GM20431 (cell line): ENCODE measurements at regions not wholly inside any gene's neighbourhood (a gene's known extent, or its start where the extent isn't known, plus 50 kb on each side); places are given as distances from the start of the nearest gene placed in this dataset.
"Not testable (repeated sequence)": the region's sequence is repeated elsewhere in the genome, so short reads cannot be mapped to it uniquely, and the experiment has no call there.

ENCODE experiments used
- in situ Hi-C: fragments of 300-500 bp; cut with MseI, MboI; formaldehyde crosslinking; loops from one replicate; pipeline ENCODE4 v1.15.0; 2020; ENCODE audit warnings: low sequenced_read_pairs; ENCODE audit not compliant: unreplicated experiment

DNA sequence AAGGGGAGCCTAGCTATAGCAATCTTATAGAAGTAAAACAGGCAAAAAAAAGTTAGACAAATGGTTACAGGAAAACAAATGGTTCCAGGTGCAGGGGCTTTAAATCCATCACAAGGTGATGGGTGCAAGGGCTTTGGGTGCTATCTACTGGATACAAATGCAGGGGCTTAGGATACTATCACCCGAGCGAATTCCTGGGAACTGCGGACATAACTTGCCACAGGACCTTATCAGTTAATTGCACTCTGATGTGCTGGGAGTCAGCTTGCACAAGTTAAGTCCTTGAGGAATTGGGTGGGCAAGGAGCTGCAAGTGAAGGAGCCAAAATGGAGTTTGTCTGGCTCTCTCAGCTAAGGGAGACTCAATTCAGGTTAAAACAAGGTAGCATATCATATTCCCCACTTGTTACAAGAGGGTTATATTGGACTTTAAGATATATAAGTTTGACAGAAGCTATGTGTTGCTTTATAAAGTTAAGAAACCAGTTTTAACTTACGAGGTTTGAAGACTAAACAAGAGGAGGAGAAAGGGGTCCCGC lies 115.0 kb upstream of the PZP start:
- in situ Hi-C loops, result no loop called here

GRCh38 chr12:9319842-9320173 lies 111.6 kb upstream of the PZP start:
- in situ Hi-C loops, result no loop called here

DNA sequence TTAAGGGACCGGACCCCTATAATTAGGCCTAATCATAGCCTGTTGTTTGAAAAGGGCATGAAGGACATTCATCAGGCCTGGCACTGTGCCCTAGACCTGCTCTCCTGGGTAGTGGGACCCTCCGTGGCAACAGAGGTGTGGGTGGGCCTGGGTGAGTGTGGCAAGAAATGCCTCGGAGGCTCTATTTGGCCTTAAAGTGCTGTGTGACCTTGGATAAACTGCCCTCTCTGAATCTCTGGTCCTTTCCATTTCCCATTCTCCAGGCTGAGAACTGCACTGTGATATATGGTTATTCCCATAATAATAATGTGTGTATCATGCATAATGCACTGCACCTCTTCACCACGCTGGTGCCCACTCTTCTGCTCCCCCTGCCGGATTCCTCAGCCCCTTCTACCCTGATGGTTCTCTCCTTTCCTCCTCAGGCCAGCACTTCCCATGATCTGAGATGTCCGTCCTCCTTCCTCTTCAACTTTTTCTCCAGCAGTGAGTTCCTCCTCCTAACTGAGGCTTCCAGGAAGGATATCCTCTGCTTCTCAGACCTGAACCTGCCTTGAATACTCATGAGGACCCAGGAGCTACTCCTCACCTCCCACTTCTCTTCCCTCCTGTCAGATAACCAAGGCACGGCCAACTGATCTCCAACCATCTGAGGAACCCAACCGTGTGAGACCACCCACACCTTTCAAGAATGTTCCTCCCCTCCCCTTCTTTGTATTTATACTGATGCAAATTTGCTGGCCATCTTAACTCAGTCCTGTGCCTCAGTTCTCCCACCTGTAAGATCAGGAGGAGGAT lies 111.0 kb upstream of the PZP start:
- in situ Hi-C loops, result no loop called here

DNA sequence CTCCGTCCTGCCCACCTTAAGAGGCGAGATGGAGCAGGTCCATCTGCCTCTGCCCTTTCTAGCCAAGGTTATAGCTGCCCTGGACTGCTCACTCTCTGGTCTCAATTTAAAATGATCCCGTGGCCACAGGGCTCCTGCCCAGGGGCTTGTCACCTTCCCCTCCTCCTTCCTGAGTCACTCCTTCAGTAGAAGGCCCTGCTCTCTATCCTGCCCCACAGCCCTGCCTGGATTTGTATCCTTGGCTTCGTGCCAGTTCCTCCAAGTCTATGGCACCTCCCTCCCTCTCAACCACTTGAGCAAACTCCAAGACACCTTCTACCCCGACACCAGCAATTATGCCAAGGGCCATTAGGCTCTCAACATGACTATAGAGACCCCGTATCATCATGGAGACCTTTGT lies 105.3 kb upstream of the PZP start:
- in situ Hi-C loops, result not testable (repeated sequence)

DNA sequence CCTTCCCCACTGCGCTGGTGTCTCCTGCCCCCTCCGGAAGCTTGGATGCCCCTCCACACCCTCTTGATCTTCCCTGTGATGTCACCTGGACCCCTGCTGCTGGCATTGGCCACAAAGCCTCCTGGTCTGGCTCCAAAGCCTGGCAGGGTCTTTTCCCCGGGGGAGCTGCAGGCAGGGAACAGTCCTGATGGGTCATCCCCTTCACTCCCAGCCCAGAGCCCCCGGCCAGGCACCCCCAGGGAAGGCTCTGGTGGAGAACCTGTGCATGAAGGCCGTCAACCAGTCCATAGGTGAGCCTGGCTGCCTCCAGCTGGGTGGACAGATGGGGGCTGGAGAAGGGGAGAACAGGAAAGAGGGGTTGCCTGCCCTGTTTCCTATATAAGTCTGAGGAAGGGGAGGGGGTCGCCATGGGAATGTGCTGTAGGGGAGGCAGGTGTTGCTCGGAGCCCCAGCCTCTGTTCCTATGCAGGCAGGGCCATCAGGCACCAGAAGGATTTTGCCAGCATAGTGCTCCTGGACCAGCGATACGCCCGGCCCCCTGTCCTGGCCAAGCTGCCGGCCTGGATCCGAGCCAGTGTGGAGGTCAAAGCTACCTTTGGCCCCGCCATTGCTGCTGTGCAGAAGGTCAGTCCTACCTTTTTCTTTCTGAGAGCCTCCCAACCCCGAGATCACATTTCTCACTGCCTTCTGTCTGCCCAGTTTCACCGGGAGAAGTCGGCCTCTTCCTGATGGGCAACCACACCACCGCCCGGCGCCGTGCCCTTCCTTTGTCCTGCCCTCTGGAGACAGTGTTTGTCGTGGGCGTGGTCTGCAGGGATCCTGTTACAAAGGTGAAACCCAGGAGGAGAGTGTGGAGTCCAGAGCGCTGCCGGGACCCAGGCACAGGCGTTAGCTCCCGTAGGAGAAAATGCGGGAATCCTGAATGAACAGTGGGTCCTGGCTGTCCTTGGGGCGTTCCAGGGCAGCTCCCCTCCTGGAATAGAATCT lies 104.5 kb upstream of the PZP start:
- in situ Hi-C loops, result not testable (repeated sequence)

DNA sequence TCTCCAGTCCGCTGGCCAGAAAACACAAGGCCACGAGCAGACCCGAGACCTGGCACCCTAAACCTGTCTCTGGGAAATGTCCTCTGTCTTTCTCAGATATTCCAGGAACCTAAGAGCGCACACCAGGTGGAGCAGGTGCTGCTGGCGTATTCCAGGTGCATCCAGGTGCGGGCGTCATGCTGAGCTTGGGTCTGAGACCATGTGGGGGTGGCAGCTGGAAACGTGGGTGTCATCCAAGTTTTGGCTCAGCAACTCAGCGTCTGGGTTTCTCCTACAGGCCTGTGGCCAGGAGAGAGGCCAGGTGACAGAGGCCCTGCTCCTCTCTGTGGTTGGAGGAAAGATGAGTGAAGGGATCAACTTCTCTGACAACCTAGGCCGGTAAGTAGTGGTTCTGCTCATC lies 103.3 kb upstream of the PZP start:
- in situ Hi-C loops, result not testable (repeated sequence)

DNA sequence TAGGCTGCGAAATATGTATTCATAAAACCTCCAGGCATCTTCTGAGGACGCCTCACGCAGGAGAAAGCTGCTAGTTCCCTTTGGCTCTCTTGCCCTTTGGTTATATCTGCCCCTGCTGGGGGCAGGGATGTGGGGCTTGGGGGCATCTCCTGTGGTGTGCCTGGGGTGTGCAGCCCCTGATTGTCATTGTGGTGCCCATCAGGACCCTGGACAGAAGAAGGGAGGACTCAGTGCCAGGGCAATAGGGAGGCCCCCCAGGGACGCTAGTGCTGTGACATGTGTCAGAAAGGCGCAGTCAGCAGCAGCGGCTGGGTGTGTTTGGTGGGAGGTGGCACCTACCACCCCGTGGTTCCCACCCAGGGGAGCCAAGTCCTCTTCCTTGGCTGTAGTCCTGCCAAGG lies 102.5 kb upstream of the PZP start:
- in situ Hi-C loops, result not testable (repeated sequence)

DNA sequence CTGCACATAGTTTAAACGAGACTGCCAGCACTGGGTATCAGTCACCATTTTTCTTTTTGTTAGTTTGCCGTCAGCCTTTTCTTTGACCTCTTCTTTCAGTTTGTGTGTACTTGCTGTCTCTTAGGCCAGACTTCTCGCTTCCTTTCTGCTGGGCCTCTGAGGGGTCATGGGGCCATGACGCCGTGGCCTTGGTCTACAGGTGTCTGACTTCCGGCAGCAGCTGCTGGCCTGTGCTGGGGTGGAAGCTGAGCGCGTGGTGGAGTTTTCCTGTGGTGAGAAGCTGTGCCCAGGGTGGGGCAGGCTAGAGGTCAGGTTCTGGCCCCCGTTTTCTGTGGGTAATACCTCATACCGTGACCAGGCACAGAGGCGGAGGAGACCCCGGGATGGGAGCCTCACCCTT lies 101.6 kb upstream of the PZP start:
- in situ Hi-C loops, result not testable (repeated sequence)

DNA sequence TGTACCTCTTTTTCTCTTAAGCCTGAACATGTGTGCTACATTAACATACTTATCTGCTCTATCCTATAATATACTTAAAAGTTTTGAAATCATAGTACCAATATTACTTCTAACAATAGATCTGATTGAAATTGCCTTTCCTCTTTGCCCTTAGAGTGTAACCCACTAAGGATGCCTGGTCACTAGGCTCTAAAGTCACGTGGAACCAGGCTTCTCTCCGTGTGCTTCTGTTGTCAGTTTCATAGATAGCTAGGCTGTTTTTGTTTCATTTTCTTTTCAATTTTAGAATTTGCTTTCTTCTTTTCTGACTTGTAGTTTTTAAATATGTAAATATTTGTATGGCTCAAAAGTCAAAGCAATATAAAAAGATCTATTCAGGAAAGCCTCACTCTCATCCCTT lies 100.5 kb upstream of the PZP start:
- in situ Hi-C loops, result not testable (repeated sequence)

DNA sequence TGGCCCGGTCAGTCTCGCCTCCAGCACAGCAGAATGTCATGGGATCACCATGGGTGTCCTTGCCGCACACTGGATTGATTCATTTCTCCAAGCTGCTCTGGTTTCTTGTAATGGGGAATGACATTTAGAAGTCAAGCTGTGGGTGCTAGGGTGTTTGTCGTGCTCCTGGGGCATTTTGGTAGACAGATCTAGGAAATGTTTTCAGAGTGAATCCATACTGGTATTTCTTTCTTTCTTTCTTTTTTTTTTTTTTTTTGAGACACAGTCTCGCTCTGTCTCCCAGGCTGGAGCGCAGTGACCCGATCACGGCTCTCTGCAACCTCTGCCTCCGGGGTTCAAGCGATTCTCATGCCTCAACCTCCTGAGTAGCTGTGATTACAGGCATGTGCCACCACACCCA lies 100.0 kb upstream of the PZP start:
- in situ Hi-C loops, result not testable (repeated sequence)

GRCh38 chr12:9307255-9307654 lies 99.1 kb upstream of the PZP start:
- in situ Hi-C loops, result not testable (repeated sequence)

DNA sequence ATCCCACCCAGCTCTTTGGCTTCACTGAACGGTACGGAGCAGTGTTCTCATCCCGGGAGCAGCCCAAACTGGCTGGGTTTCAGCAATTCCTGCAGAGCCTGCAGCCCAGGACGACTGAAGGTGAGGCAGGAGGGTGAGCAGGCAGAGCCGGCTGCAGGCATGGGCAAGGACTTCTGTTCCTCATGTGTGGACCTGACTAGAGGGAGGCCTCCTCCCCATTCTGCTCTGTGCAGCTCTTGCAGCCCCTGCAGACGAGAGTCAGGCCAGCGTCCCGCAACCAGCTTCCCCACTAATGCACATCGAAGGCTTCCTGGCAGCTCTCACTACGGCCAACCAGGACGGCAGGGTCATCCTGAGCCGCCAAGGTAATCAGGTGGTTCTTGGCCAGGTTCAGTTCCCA lies 97.8 kb upstream of the PZP start:
- in situ Hi-C loops, result not testable (repeated sequence)

- in situ Hi-C loops, result not testable (repeated sequence)
Measured at GRCh38 chr12:9304540-9304939, 96.3 kb upstream of the PZP start.

DNA sequence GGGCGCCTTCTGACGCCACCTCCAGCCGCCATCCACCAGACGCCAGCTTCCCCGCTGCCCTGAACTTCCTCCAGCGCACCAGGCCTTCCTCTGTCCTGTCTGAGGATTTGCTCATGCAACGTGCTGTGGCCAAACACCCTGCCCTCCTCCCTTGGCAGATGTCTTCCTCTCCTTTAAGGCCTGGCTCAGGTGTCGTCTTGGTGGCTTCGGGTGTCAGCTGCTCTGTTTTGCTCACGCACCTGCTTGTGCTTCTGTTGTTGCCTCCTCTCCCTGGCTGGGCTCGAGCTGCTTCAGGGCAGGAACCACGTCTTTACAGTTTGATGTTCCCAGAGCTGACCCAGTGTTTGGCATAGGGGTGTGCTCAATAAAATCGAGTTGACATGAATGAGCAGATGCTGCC lies 87.7 kb upstream of the PZP start:
- in situ Hi-C loops, result not testable (repeated sequence)

- in situ Hi-C loops, result not testable (repeated sequence)
Measured at GRCh38 chr12:9294072-9294620, 86.0 kb upstream of the PZP start.

- in situ Hi-C loops, result not testable (repeated sequence)
Measured at GRCh38 chr12:9293391-9293790, 85.2 kb upstream of the PZP start.

GRCh38 chr12:9289984-9290383 lies 81.8 kb upstream of the PZP start:
- in situ Hi-C loops, result not testable (repeated sequence)

DNA sequence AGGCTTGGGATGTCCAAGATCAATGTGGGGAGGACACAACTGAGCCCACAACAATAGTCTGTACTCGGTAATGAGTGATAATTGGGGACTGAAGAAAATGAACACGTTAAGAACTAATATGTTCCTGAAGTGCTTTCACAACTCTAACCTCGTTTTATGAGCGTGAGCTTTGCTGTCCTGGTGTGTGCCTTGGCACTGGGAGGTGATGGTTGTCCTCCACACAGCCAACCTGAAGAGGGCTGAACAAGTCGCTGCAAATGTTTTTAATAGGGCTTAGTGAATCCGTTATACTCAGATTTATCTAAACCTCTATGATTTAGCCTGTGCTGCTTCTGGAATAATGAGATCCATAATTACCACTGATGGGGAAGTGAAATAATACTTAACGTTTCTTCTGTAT lies 76.5 kb upstream of the PZP start:
- in situ Hi-C loops, result not testable (repeated sequence)

DNA sequence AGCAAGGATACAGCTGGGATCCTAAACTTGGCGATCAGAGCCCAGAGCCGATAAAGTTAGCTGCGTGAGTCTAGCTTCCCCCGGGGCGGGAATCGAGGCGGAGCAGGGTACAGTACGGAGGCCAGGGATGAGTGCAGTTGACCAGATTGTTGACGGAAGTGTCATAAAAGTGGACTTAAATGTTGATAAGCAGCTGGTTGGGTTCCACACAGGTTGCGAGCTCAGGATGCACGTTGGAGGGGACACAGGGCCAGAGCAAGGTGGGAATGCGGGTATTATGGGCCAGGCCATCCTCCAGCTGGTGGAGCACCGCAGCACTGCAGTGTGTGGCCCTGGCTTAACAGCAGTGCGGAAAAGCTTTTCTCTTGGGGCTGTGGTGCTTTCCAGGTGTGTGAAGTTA lies 76.0 kb upstream of the PZP start:
- in situ Hi-C loops, result not testable (repeated sequence)

GRCh38 chr12:9283346-9284095 lies 75.3 kb upstream of the PZP start:
- in situ Hi-C loops, result not testable (repeated sequence)
